Activated CD8-positive, alpha-beta memory T cell treated with anti-CD3 and anti-CD28 coated beads, Interleukin-2, amount 10 ng/mL, durations not matched to agents 7 days and 5 days (primary cell): ENCODE measurements at regions not wholly inside any gene's neighbourhood (a gene's known extent, or its start where the extent isn't known, plus 50 kb on each side); places are given as distances from the start of the nearest gene placed in this dataset.

Experiments used
- ATAC-seq: fragments of 150-1000 bp; cut with Tn5 transposase; one replicate; pipeline ENCODE4 v1.10.0; 2021; ENCODE audit warnings: moderate library complexity
- CTCF ChIA-PET: fragments of 350-600 bp; sonication (Branson Sonifier 250); formaldehyde crosslinking; loops from one replicate; lab custom pipeline; 2021; ENCODE audit warnings: antibody characterized with exemption; lab: Charles Lee
- DNase-seq: peaks from one replicate; pipeline ENCODE4 v3.0.0-alpha.2; 2020
- H3K27ac Mint-ChIP-seq: one replicate; pipeline ENCODE4 v1.8.0; 2021; ENCODE audit warnings: mild to moderate bottlenecking, mixed read lengths
- H3K27me3 Mint-ChIP-seq: one replicate; pipeline ENCODE4 v1.8.0; 2021; ENCODE audit warnings: mixed read lengths
- H3K36me3 Mint-ChIP-seq: one replicate; pipeline ENCODE4 v1.8.0; 2021; ENCODE audit warnings: mild to moderate bottlenecking, mixed read lengths
- H3K4me1 Mint-ChIP-seq: one replicate; pipeline ENCODE4 v1.8.0; 2021; ENCODE audit warnings: mixed read lengths
- H3K4me3 Mint-ChIP-seq: one replicate; pipeline ENCODE4 v1.8.0; 2021; ENCODE audit warnings: mild to moderate bottlenecking, moderate library complexity, mixed read lengths
- H3K9me3 Mint-ChIP-seq: one replicate; pipeline ENCODE4 v1.8.0; 2022; ENCODE audit warnings: low read depth, mixed read lengths

GRCh38 chr7:118615681-118616080 is 391.2 kb downstream of the ANKRD7 start:
- Mint-ChIP-seq H3K4me1 (no peaks in the 10 kb centered on the region), H3K4me3 (no peak overlapping the region), H3K27ac (no peak overlapping the region), H3K27me3 (no peaks in the 10 kb centered on the region), H3K36me3 (no peaks in the 10 kb centered on the region), H3K9me3 (no peaks in the 10 kb centered on the region)
- no peak for ATAC-seq
- CTCF ChIA-PET: no interaction called here
- DNase-seq: no peak

- ATAC-seq (no peak), DNase-seq (no peak)
- CTCF ChIA-PET: no interaction called here
- H3K36me3 Mint-ChIP-seq: no peaks in the 10 kb centered on the region
- no peaks in the 10 kb centered on the region for H3K27me3 Mint-ChIP-seq
- no peak overlapping the region for H3K27ac Mint-ChIP-seq
- H3K9me3 Mint-ChIP-seq: peaks cover 4% of the 10 kb centered on the region
- no peaks in the 10 kb centered on the region for H3K4me1 Mint-ChIP-seq
- H3K4me3 Mint-ChIP-seq: no peak overlapping the region
These were observed 397.4 kb downstream of the ANKRD7 start for GRCh38 chr7:118621810-118622360.

GRCh38 chr7:118626739-118627138 is 402.2 kb downstream of the ANKRD7 start:
- Mint-ChIP-seq H3K4me1 (no peaks in the 10 kb centered on the region), H3K9me3 (peaks cover 5% of the 10 kb centered on the region), H3K27me3 (no peaks in the 10 kb centered on the region), H3K4me3 (no peak overlapping the region), H3K27ac (no peak overlapping the region), H3K36me3 (no peaks in the 10 kb centered on the region)
- DNase-seq (no peak), ATAC-seq (no peak)
- CTCF ChIA-PET: no interaction called here

- Mint-ChIP-seq H3K9me3 (peaks cover 5% of the 10 kb centered on the region), H3K27me3 (no peaks in the 10 kb centered on the region), H3K4me3 (no peak overlapping the region), H3K27ac (no peak overlapping the region), H3K36me3 (no peaks in the 10 kb centered on the region), H3K4me1 (no peaks in the 10 kb centered on the region)
- DNase-seq: no peak
- CTCF ChIA-PET: no interaction called here
- ATAC-seq: no peak
These were observed 403.0 kb downstream of the ANKRD7 start for GRCh38 chr7:118627467-118627866.

GRCh38 chr7:118629898-118630438 is 405.5 kb downstream of the ANKRD7 start:
- Mint-ChIP-seq H3K9me3 (peaks cover 5% of the 10 kb centered on the region), H3K4me3 (no peak overlapping the region), H3K4me1 (no peaks in the 10 kb centered on the region), H3K27me3 (no peaks in the 10 kb centered on the region), H3K36me3 (no peaks in the 10 kb centered on the region), H3K27ac (no peak overlapping the region)
- CTCF ChIA-PET: no interaction called here
- DNase-seq: no peak
- no peak for ATAC-seq

- no peaks in the 10 kb centered on the region for H3K27me3 Mint-ChIP-seq
- no peak for DNase-seq
- no peaks in the 10 kb centered on the region for H3K9me3 Mint-ChIP-seq
- H3K4me3 Mint-ChIP-seq: no peak overlapping the region
- no peaks in the 10 kb centered on the region for H3K36me3 Mint-ChIP-seq
- H3K27ac Mint-ChIP-seq: no peak overlapping the region
- CTCF ChIA-PET: no interaction called here
- ATAC-seq: no peak
- H3K4me1 Mint-ChIP-seq: no peaks in the 10 kb centered on the region
These were observed 417.9 kb downstream of the ANKRD7 start for GRCh38 chr7:118642396-118642795.

- CTCF ChIA-PET: interaction anchor here (1.2 kb wide), 1 partner anchor 12 kb away, joined by 3 read pairs; no protein-coding TSS in a partner anchor
- ATAC-seq (no peak), DNase-seq (no peak)
- Mint-ChIP-seq H3K4me3 (no peak overlapping the region), H3K27ac (no peak overlapping the region), H3K27me3 (no peaks in the 10 kb centered on the region), H3K9me3 (no peaks in the 10 kb centered on the region), H3K36me3 (no peaks in the 10 kb centered on the region), H3K4me1 (no peaks in the 10 kb centered on the region)
These were observed 419.8 kb downstream of the ANKRD7 start for GRCh38 chr7:118644346-118644745.

- ATAC-seq: no peak
These were observed 423.5 kb downstream of the ANKRD7 start for GRCh38 chr7:118648002-118648401.

GRCh38 chr7:118657391-118658005 is 433.0 kb downstream of the ANKRD7 start:
- H3K27me3 Mint-ChIP-seq: no peaks in the 10 kb centered on the region
- no peaks in the 10 kb centered on the region for H3K36me3 Mint-ChIP-seq
- ATAC-seq (no peak), DNase-seq (no peak)
- H3K4me1 Mint-ChIP-seq: no peaks in the 10 kb centered on the region
- H3K4me3 Mint-ChIP-seq: no peak overlapping the region
- CTCF ChIA-PET: no interaction called here
- no peaks in the 10 kb centered on the region for H3K9me3 Mint-ChIP-seq
- no peak overlapping the region for H3K27ac Mint-ChIP-seq

More at GRCh38 chr7:118648002-118648401, 423.5 kb downstream of the ANKRD7 start:
- H3K27me3 Mint-ChIP-seq: no peaks in the 10 kb centered on the region
- DNase-seq: no peak
- H3K36me3 Mint-ChIP-seq: no peaks in the 10 kb centered on the region
- H3K4me3 Mint-ChIP-seq: no peak overlapping the region
- CTCF ChIA-PET: no interaction called here
- H3K9me3 Mint-ChIP-seq: no peaks in the 10 kb centered on the region
- H3K27ac Mint-ChIP-seq: no peak overlapping the region
- H3K4me1 Mint-ChIP-seq: no peaks in the 10 kb centered on the region

- Mint-ChIP-seq H3K27me3 (no peaks in the 10 kb centered on the region), H3K27ac (no peak overlapping the region), H3K9me3 (no peaks in the 10 kb centered on the region), H3K36me3 (no peaks in the 10 kb centered on the region), H3K4me3 (no peak overlapping the region), H3K4me1 (no peaks in the 10 kb centered on the region)
- CTCF ChIA-PET: no interaction called here
- DNase-seq: no peak
- ATAC-seq: no peak
These were observed 437.8 kb downstream of the ANKRD7 start for GRCh38 chr7:118662266-118662665.

- CTCF ChIA-PET: no interaction called here
- Mint-ChIP-seq H3K4me1 (no peaks in the 10 kb centered on the region), H3K4me3 (no peak overlapping the region), H3K36me3 (no peaks in the 10 kb centered on the region), H3K9me3 (no peaks in the 10 kb centered on the region), H3K27ac (no peak overlapping the region), H3K27me3 (no peaks in the 10 kb centered on the region)
- no peak for ATAC-seq
- no peak for DNase-seq
These were observed 440.0 kb downstream of the ANKRD7 start for GRCh38 chr7:118664498-118664897.

- Mint-ChIP-seq H3K4me3 (no peak overlapping the region), H3K27me3 (no peaks in the 10 kb centered on the region), H3K9me3 (no peaks in the 10 kb centered on the region), H3K27ac (no peak overlapping the region), H3K36me3 (no peaks in the 10 kb centered on the region), H3K4me1 (no peaks in the 10 kb centered on the region)
- ATAC-seq (no peak), DNase-seq (no peak)
- CTCF ChIA-PET: no interaction called here
These were observed 446.6 kb downstream of the ANKRD7 start for GRCh38 chr7:118671149-118671548.

GRCh38 chr7:118684796-118685195 is 460.3 kb downstream of the ANKRD7 start:
- CTCF ChIA-PET: no interaction called here
- peaks cover 4% of the 10 kb centered on the region for H3K9me3 Mint-ChIP-seq
- no peak overlapping the region for H3K4me3 Mint-ChIP-seq
- no peak overlapping the region for H3K27ac Mint-ChIP-seq
- ATAC-seq (no peak), DNase-seq (no peak)
- H3K4me1 Mint-ChIP-seq: no peaks in the 10 kb centered on the region
- no peaks in the 10 kb centered on the region for H3K27me3 Mint-ChIP-seq
- H3K36me3 Mint-ChIP-seq: no peaks in the 10 kb centered on the region

- Mint-ChIP-seq H3K27me3 (no peaks in the 10 kb centered on the region), H3K36me3 (no peaks in the 10 kb centered on the region), H3K4me1 (no peaks in the 10 kb centered on the region), H3K27ac (no peak overlapping the region), H3K9me3 (peaks cover 4% of the 10 kb centered on the region), H3K4me3 (no peak overlapping the region)
- no peak for DNase-seq
- CTCF ChIA-PET: no interaction called here
- no peak for ATAC-seq
These were observed 464.9 kb downstream of the ANKRD7 start for GRCh38 chr7:118689403-118689802.
